Neural progenitor cell (in vitro differentiated cells): ENCODE measurements at regions not wholly inside any gene's neighbourhood (a gene's known extent, or its start where the extent isn't known, plus 50 kb on each side); places are given as distances from the start of the nearest gene placed in this dataset.

Experiments used
- DNase-seq: peaks from one replicate; pipeline ENCODE4 v3.0.0-alpha.2; 2016; ENCODE audit warnings: low spot score
- H2AFZ ChIP-seq: fragments of 200-600 bp; sonication (generic); replicated peaks from 2 replicates; pipeline ENCODE4 v1.6.1; 2016; ENCODE audit warnings: antibody characterized with exemption
- H3F3A ChIP-seq: fragments of 200-600 bp; sonication (generic); 2 replicates; pipeline ENCODE4 v1.6.1; 2016; ENCODE audit warnings: antibody characterized with exemption, low read depth
- H3K27ac ChIP-seq: fragments of 200-600 bp; sonication (generic); 2 replicates; pipeline ENCODE4 v1.5.1; 2016; ENCODE audit warnings: mild to moderate bottlenecking
- H3K27me3 ChIP-seq: fragments of 200-600 bp; sonication (generic); 2 replicates; pipeline ENCODE4 v1.6.1; 2016; ENCODE audit warnings: mild to moderate bottlenecking, moderate library complexity
- H3K36me3 ChIP-seq: fragments of 200-600 bp; sonication (generic); 2 replicates; pipeline ENCODE4 v1.5.1; 2016
- H3K4me1 ChIP-seq: fragments of 200-600 bp; sonication (generic); 2 replicates; pipeline ENCODE4 v1.6.1; 2016; ENCODE audit warnings: mixed run types
- H3K4me2 ChIP-seq: fragments of 200-600 bp; sonication (generic); 2 replicates; pipeline ENCODE4 v1.6.1; 2016
- H3K4me3 ChIP-seq: fragments of 200-600 bp; sonication (generic); 2 replicates; pipeline ENCODE4 v1.5.1; 2016
- H3K79me2 ChIP-seq: fragments of 200-600 bp; sonication (generic); 2 replicates; pipeline ENCODE4 v1.6.1; 2016; ENCODE audit warnings: low read depth
- H3K9ac ChIP-seq: fragments of 200-600 bp; sonication (generic); 2 replicates; pipeline ENCODE4 v1.6.1; 2016
- H3K9me3 ChIP-seq: fragments of 200-600 bp; sonication (generic); 2 replicates; pipeline ENCODE4 v1.5.1; 2016; ENCODE audit warnings: low read depth
- H4K20me1 ChIP-seq: fragments of 200-600 bp; sonication (generic); 2 replicates; pipeline ENCODE4 v1.6.1; 2016; ENCODE audit warnings: low read depth
- H3K27ac Mint-ChIP-seq: 3 replicates; pipeline ENCODE4 v1.8.0; 2021; ENCODE audit warnings: mixed read lengths
- H3K27me3 Mint-ChIP-seq: 2 replicates; pipeline ENCODE4 v1.8.0; 2022; ENCODE audit warnings: low read depth, mild to moderate bottlenecking, inconsistent platforms, moderate library complexity, mixed read lengths; ENCODE audit not compliant: insufficient read depth
- H3K36me3 Mint-ChIP-seq: 3 replicates; pipeline ENCODE4 v1.8.0; 2021; ENCODE audit warnings: mixed read lengths
- H3K4me1 Mint-ChIP-seq: 3 replicates; pipeline ENCODE4 v1.8.0; 2021; ENCODE audit warnings: mixed read lengths
- H3K4me3 Mint-ChIP-seq: 3 replicates; pipeline ENCODE4 v1.8.0; 2021; ENCODE audit warnings: mild to moderate bottlenecking, moderate library complexity, mixed read lengths
- H3K9me3 Mint-ChIP-seq: 3 replicates; pipeline ENCODE4 v1.8.0; 2020; ENCODE audit warnings: mixed read lengths
- EZH2 ChIP-seq: fragments of 200-600 bp; sonication (generic); IDR thresholded peaks from 2 replicates; pipeline ENCODE4 v1.6.1; 2017; ENCODE audit warnings: antibody characterized with exemption, mild to moderate bottlenecking, moderate library complexity
- EZH2phosphoT487 ChIP-seq: fragments of 200-600 bp; sonication (generic); IDR thresholded peaks from 2 replicates; pipeline ENCODE4 v1.6.1; 2017; ENCODE audit warnings: antibody characterized with exemption
- TF ChIP-seq, protein P1 (sequence below): fragments of 200-600 bp; sonication (generic); IDR thresholded peaks from 2 replicates; pipeline ENCODE4 v1.5.1; 2017; ENCODE audit warnings: antibody characterized with exemption, mild to moderate bottlenecking

DNA sequence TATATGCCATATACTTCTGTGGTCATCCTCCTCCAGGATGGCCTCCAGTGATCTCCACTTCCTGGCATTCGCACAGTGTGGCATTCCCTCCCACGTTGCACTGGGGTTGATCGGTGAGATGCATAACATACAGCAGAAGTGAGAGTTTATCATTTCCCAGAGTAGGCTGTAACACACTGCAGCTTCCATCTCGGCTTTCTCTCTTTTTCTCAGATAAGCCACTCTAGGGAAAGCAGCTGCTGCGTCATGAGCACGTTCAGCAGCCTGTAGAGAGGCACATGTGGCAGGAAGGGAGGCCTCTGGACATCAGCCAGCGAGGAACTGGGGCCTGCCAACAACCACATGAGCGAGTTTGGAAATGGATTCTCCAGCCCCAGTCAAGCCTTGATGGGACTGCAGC lies 807.1 kb downstream of the DIAPH3 start:
- H3K4me3 Mint-ChIP-seq = no peak overlapping the region
- H2AFZ ChIP-seq = peak overlapping the region; percentile 66
- TF ChIP-seq EZH2phosphoT487 = no peak
- no peak for TF ChIP-seq EZH2
- TF ChIP-seq, protein P1, sequence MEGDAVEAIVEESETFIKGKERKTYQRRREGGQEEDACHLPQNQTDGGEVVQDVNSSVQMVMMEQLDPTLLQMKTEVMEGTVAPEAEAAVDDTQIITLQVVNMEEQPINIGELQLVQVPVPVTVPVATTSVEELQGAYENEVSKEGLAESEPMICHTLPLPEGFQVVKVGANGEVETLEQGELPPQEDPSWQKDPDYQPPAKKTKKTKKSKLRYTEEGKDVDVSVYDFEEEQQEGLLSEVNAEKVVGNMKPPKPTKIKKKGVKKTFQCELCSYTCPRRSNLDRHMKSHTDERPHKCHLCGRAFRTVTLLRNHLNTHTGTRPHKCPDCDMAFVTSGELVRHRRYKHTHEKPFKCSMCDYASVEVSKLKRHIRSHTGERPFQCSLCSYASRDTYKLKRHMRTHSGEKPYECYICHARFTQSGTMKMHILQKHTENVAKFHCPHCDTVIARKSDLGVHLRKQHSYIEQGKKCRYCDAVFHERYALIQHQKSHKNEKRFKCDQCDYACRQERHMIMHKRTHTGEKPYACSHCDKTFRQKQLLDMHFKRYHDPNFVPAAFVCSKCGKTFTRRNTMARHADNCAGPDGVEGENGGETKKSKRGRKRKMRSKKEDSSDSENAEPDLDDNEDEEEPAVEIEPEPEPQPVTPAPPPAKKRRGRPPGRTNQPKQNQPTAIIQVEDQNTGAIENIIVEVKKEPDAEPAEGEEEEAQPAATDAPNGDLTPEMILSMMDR = no peak
- no peaks in the 10 kb centered on the region for H3K9me3 Mint-ChIP-seq
- H3K9ac ChIP-seq = no peak overlapping the region
- no peak overlapping the region for H3K4me3 ChIP-seq
- no peaks in the 10 kb centered on the region for H3K27me3 Mint-ChIP-seq
- no peak overlapping the region for H3K27ac ChIP-seq
- no peaks in the 10 kb centered on the region for H3K9me3 ChIP-seq
- peaks cover 7% of the 10 kb centered on the region for H3F3A ChIP-seq
- no peaks in the 10 kb centered on the region for H3K36me3 ChIP-seq
- no peak for DNase-seq
- no peak overlapping the region for H3K4me2 ChIP-seq
- peaks cover 22% of the 10 kb centered on the region for H3K4me1 ChIP-seq
- H3K27me3 ChIP-seq = no peaks in the 10 kb centered on the region
- no peaks in the 10 kb centered on the region for H4K20me1 ChIP-seq
- H3K4me1 Mint-ChIP-seq = no peaks in the 10 kb centered on the region
- H3K79me2 ChIP-seq = no peaks in the 10 kb centered on the region
- no peak overlapping the region for H3K27ac Mint-ChIP-seq
- H3K36me3 Mint-ChIP-seq = no peaks in the 10 kb centered on the region

DNA sequence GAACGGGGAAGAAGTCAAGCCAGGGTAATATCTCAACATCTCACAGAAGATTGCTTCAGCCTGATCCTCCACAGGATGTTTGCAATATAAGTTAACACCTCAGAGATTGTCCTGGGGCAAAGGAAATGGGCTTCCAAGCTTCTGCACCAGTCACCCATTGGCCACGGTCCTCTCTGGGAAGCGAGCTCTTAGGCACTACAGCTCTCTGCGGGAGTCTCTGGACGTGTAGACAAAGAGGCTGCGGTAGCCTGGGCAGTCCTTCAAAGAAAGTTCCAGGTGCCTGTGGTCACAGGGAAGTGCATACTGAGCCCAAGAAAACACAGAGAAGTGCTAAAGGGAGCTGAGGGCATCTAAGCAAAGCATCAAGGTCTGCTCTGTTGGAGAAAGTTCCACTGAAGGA lies 805.7 kb downstream of the DIAPH3 start:
- Histone ChIP-seq H3K9ac (no peak overlapping the region), H4K20me1 (no peaks in the 10 kb centered on the region), H3F3A (peaks cover 5% of the 10 kb centered on the region), H3K27ac (no peak overlapping the region), H3K79me2 (no peaks in the 10 kb centered on the region), H3K4me2 (no peak overlapping the region), H3K27me3 (no peaks in the 10 kb centered on the region), H2AFZ (peak overlapping the region; percentile 15), H3K4me3 (no peak overlapping the region), H3K36me3 (no peaks in the 10 kb centered on the region), H3K9me3 (no peaks in the 10 kb centered on the region), H3K4me1 (peaks cover 18% of the 10 kb centered on the region)
- Mint-ChIP-seq H3K4me3 (no peak overlapping the region), H3K27me3 (no peaks in the 10 kb centered on the region), H3K36me3 (no peaks in the 10 kb centered on the region), H3K9me3 (no peaks in the 10 kb centered on the region), H3K27ac (no peak overlapping the region), H3K4me1 (no peaks in the 10 kb centered on the region)
- no peak for DNase-seq
- TF ChIP-seq, protein P1 = no peak
- TF ChIP-seq EZH2 (no peak), EZH2phosphoT487 (no peak)

DNA sequence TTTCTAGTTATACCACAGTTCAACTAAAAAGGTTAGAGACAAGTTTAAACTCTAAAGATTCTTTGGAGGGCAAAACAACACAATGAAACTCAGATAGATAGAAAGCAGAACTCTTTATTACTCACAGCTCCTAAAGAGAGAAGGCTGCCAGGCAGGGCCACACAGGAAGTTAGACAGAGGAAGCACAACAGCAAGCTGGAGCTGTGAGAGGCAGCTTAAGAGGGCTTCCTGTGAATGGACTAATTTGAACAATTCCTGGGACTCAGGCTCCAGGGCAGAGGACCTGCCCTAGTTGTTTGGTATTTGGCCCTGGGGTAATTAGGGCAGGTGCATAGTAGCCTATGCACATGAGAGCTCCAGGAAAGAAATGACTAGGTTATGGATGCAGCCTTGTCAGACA lies 803.6 kb downstream of the DIAPH3 start:
- H3K27me3 Mint-ChIP-seq = no peaks in the 10 kb centered on the region
- no peak overlapping the region for H3K27ac Mint-ChIP-seq
- H3K36me3 Mint-ChIP-seq = no peaks in the 10 kb centered on the region

More for the DNA sequence above, 803.6 kb downstream of the DIAPH3 start:
- H3K4me3 ChIP-seq = no peak overlapping the region
- H3K9me3 Mint-ChIP-seq = no peaks in the 10 kb centered on the region
- no peaks in the 10 kb centered on the region for H3F3A ChIP-seq
- no peaks in the 10 kb centered on the region for H3K9me3 ChIP-seq
- no peaks in the 10 kb centered on the region for H3K27me3 ChIP-seq
- H3K4me1 Mint-ChIP-seq = peaks cover 5% of the 10 kb centered on the region
- H3K4me3 Mint-ChIP-seq = no peak overlapping the region
- TF ChIP-seq EZH2phosphoT487 (no peak), EZH2 (no peak)
- TF ChIP-seq, protein P1 = no peak
- no peak overlapping the region for H3K9ac ChIP-seq
- H4K20me1 ChIP-seq = no peaks in the 10 kb centered on the region
- H3K79me2 ChIP-seq = no peaks in the 10 kb centered on the region
- H3K27ac ChIP-seq = no peak overlapping the region
- no peak overlapping the region for H3K4me2 ChIP-seq
- DNase-seq = peak; percentile 49
- H3K36me3 ChIP-seq = no peaks in the 10 kb centered on the region
- peaks cover 14% of the 10 kb centered on the region for H3K4me1 ChIP-seq
- no peak overlapping the region for H2AFZ ChIP-seq
